ENCODE measurements at regions not wholly inside any gene's neighbourhood (a gene's known extent, or its start where the extent isn't known, plus 50 kb on each side); places are given as distances from the start of the nearest gene placed in this dataset.

DNA sequence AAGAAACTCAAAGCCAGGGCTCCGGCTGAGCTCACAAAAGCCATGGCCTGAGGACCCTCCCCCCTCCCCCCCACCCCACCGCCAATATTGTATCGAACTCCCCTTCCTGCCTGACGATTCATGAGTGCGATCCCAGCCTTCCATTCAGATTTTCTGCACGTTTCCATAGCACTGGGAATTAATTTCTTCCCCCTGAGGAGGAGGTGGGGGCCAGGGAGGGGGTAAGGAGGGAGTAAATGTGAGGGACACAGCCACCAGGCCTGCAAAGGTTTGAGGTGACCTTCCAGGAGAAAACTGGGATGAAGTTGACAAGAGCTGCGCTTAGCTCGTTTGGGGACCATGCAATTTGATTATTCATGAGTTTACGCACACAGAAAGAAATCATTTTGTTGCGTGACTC is 527.7 kb downstream of the MN1 start:
- TF ChIP-seq, protein P1, sequence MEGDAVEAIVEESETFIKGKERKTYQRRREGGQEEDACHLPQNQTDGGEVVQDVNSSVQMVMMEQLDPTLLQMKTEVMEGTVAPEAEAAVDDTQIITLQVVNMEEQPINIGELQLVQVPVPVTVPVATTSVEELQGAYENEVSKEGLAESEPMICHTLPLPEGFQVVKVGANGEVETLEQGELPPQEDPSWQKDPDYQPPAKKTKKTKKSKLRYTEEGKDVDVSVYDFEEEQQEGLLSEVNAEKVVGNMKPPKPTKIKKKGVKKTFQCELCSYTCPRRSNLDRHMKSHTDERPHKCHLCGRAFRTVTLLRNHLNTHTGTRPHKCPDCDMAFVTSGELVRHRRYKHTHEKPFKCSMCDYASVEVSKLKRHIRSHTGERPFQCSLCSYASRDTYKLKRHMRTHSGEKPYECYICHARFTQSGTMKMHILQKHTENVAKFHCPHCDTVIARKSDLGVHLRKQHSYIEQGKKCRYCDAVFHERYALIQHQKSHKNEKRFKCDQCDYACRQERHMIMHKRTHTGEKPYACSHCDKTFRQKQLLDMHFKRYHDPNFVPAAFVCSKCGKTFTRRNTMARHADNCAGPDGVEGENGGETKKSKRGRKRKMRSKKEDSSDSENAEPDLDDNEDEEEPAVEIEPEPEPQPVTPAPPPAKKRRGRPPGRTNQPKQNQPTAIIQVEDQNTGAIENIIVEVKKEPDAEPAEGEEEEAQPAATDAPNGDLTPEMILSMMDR (IDR thresholded peaks at IDR 0.05): no peak
- no peak for TF ChIP-seq POLR2A (IDR thresholded peaks at IDR 0.05)

Data from Peyer's patch (tissue), 4 donors.